H1 (cell line): ENCODE measurements at regions not wholly inside any gene's neighbourhood (a gene's known extent, or its start where the extent isn't known, plus 50 kb on each side); places are given as distances from the start of the nearest gene placed in this dataset.
"Not testable (repeated sequence)": the region's sequence is repeated elsewhere in the genome, so short reads cannot be mapped to it uniquely, and the experiment has no call there.

Experiments used
- CTCF ChIA-PET: fragments of 300-600 bp; sonication (Branson Sonifier 250); formaldehyde crosslinking; loops from one replicate; lab custom pipeline; 2021; ENCODE audit not compliant: partially characterized antibody; lab: Charles Lee
- POLR2A ChIA-PET: fragments of 300-600 bp; sonication (Branson Sonifier 250); formaldehyde crosslinking; loops from one replicate; lab custom pipeline; 2021; ENCODE audit warnings: inconsistent platforms; ENCODE audit not compliant: partially characterized antibody; lab: Charles Lee
- DNase-seq, 2 experiments: peaks; one replicate each; pipeline versions ENCODE4 v3.0.0 to v3.0.0-alpha.2; 2010 to 2022; ENCODE audit warnings: low spot score in 2 of 2, low read depth in 1 of 2, mixed read lengths in 1 of 2
- FAIRE-seq: peaks from 2 replicates; lab custom pipeline; 2011; peaks lifted over from hg19 to GRCh38; lab: Jason Lieb, UNC
- H2AFZ ChIP-seq: 2 replicates; pipeline ENCODE4 v1.8.1; 2012; ENCODE audit warnings: low read length, inconsistent platforms
- H2AK5ac ChIP-seq: 2 replicates; pipeline ENCODE4 v1.6.1; 2013; ENCODE audit warnings: low read depth, low read length
- H2BK120ac ChIP-seq: replicated peaks from 2 replicates; pipeline ENCODE3; 2013; ENCODE audit warnings: low read depth, low read length, inconsistent platforms
- H2BK12ac ChIP-seq: 2 replicates; pipeline ENCODE4 v1.6.1; 2013; ENCODE audit warnings: low read depth, low read length
- H2BK15ac ChIP-seq: 2 replicates; pipeline ENCODE4 v1.6.1; 2013; ENCODE audit warnings: low read length
- H2BK20ac ChIP-seq: 2 replicates; pipeline ENCODE4 v1.6.1; 2013; ENCODE audit warnings: low read length
- H2BK5ac ChIP-seq: 2 replicates; pipeline ENCODE4 v1.6.1; 2013; ENCODE audit warnings: low read depth, low read length
- H3K14ac ChIP-seq: 2 replicates; pipeline ENCODE4 v1.6.1; 2013; ENCODE audit warnings: inconsistent platforms; ENCODE audit not compliant: insufficient read length
- H3K18ac ChIP-seq: 2 replicates; pipeline ENCODE4 v1.6.1; 2013; ENCODE audit warnings: low read length; ENCODE audit errors: extremely low read depth
- H3K23ac ChIP-seq: 2 replicates; pipeline ENCODE4 v1.6.1; 2013; ENCODE audit warnings: inconsistent platforms; ENCODE audit not compliant: insufficient read length
- H3K23me2 ChIP-seq: 2 replicates; pipeline ENCODE4 v1.6.1; 2013; ENCODE audit warnings: low read depth, low read length
- H3K27ac ChIP-seq: 2 replicates; pipeline ENCODE4 v1.6.1; 2011; ENCODE audit warnings: low read depth, low read length, inconsistent platforms
- H3K27me3 ChIP-seq, 4 experiments: replicated peaks in 1 of 4; 1 replicate in 1 of 4; 2 replicates in 3 of 4; pipeline versions ENCODE4 v1.6.1 to v1.8.1; 2011 to 2013; ENCODE audit warnings: low read length in 3 of 4, mild to moderate bottlenecking in 3 of 4, inconsistent platforms in 2 of 4, mixed read lengths in 2 of 4, moderate library complexity in 1 of 4; ENCODE audit not compliant: control insufficient read depth in 3 of 4, insufficient read depth in 3 of 4; ENCODE audit errors: extremely low read depth in 1 of 4
- H3K36me3 ChIP-seq, 4 experiments: 2 replicates each; pipeline versions ENCODE4 v1.6.1 to v1.8.1; 2011 to 2013; ENCODE audit warnings: mild to moderate bottlenecking in 4 of 4, low read length in 3 of 4, moderate library complexity in 2 of 4, control low read depth in 1 of 4, inconsistent platforms in 1 of 4; ENCODE audit not compliant: insufficient read depth in 4 of 4, control insufficient read depth in 2 of 4
- H3K4ac ChIP-seq: replicated peaks from 2 replicates; pipeline ENCODE3; 2013; ENCODE audit warnings: low read length, low read depth, mixed read lengths, inconsistent platforms; ENCODE audit not compliant: insufficient read length
- H3K4me1 ChIP-seq, 4 experiments: replicated peaks in 1 of 4; 1 replicate in 1 of 4; 2 replicates in 3 of 4; pipeline versions ENCODE4 v1.6.1 to v1.8.1; 2011 to 2013; ENCODE audit warnings: low read length in 3 of 4, inconsistent platforms in 2 of 4, mixed read lengths in 1 of 4; ENCODE audit not compliant: insufficient read depth in 4 of 4, control insufficient read depth in 3 of 4
- H3K4me2 ChIP-seq, 2 experiments: 2 replicates each; pipeline versions ENCODE4 v1.6.1 to v1.8.1; 2011 to 2013; ENCODE audit warnings: low read depth in 2 of 2, low read length in 2 of 2, control low read depth in 1 of 2, inconsistent platforms in 1 of 2, mild to moderate bottlenecking in 1 of 2; ENCODE audit not compliant: insufficient read depth in 1 of 2
- H3K4me3 ChIP-seq, 4 experiments: fragments of 200-600, 300-600 bp in 1 of 4; sonication (generic), shearing (Covaris generic), sonication (Bioruptor Twin) in 1 of 4; 2 replicates each; pipeline versions ENCODE4 v1.5.1 to v1.8.1; 2011 to 2016; ENCODE audit warnings: low read length in 4 of 4, low read depth in 3 of 4, control low read depth in 2 of 4, inconsistent platforms in 2 of 4, mild to moderate bottlenecking in 2 of 4, mixed read lengths in 1 of 4, moderate library complexity in 1 of 4; ENCODE audit not compliant: insufficient read depth in 2 of 4; ENCODE audit errors: extremely low read depth in 1 of 4
- H3K56ac ChIP-seq: replicated peaks from 2 replicates; pipeline ENCODE3; 2013; ENCODE audit warnings: low read depth, mild to moderate bottlenecking, mixed read lengths, low read length, inconsistent platforms; ENCODE audit not compliant: insufficient read length
- H3K79me1 ChIP-seq: 2 replicates; pipeline ENCODE4 v1.6.1; 2013; ENCODE audit warnings: low read depth, low read length, control low read depth
- H3K79me2 ChIP-seq, 2 experiments: 2 replicates each; pipeline versions ENCODE4 v1.6.1 to v1.8.1; 2012 to 2013; ENCODE audit warnings: low read length in 2 of 2, mild to moderate bottlenecking in 2 of 2, inconsistent platforms in 1 of 2; ENCODE audit not compliant: insufficient read depth in 2 of 2, control insufficient read depth in 1 of 2
- H3K9ac ChIP-seq, 4 experiments: replicated peaks in 1 of 4; 1 replicate in 1 of 4; 2 replicates in 3 of 4; pipeline versions ENCODE4 v1.6.1 to v1.8.1; 2011 to 2013; ENCODE audit warnings: low read depth in 3 of 4, low read length in 3 of 4, control low read depth in 2 of 4, mild to moderate bottlenecking in 2 of 4, moderate library complexity in 2 of 4, inconsistent platforms in 1 of 4; ENCODE audit errors: extremely low read depth in 1 of 4
- H3K9me3 ChIP-seq, 2 experiments: 2 replicates each; pipeline versions ENCODE4 v1.6.1 to v1.8.1; 2012 to 2013; ENCODE audit warnings: mild to moderate bottlenecking in 2 of 2, moderate library complexity in 2 of 2, control low read depth in 1 of 2, inconsistent platforms in 1 of 2, low read depth in 1 of 2, low read length in 1 of 2, mixed read lengths in 1 of 2; ENCODE audit not compliant: insufficient read depth in 2 of 2
- H4K20me1 ChIP-seq, 2 experiments: replicated peaks in 1 of 2; 2 replicates each; pipeline versions ENCODE3 to v1.8.1; 2011 to 2013; ENCODE audit warnings: inconsistent platforms in 2 of 2, low read length in 2 of 2, mild to moderate bottlenecking in 1 of 2; ENCODE audit not compliant: insufficient read depth in 2 of 2, control insufficient read depth in 1 of 2
- H4K5ac ChIP-seq: 2 replicates; pipeline ENCODE4 v1.6.1; 2013; ENCODE audit warnings: low read length, low read depth, mixed read lengths, inconsistent platforms; ENCODE audit not compliant: insufficient read length
- H4K8ac ChIP-seq: 2 replicates; pipeline ENCODE4 v1.8.0; 2013; ENCODE audit warnings: mild to moderate bottlenecking, moderate library complexity, low read length, inconsistent platforms; ENCODE audit not compliant: insufficient read depth; ENCODE audit errors: extremely low read depth
- H4K91ac ChIP-seq: replicated peaks from 2 replicates; pipeline ENCODE3; 2013; ENCODE audit warnings: low read length, mixed read lengths, inconsistent platforms; ENCODE audit not compliant: insufficient read length
- WGBS, 2 experiments: shearing (Covaris generic) in 1 of 2; methylation state at CpG; one replicate each; pipeline versions ENCODE4 v1.1.6 to v1.1.7; 2013 to 2015; ENCODE audit warnings: low lambda C conversion rate in 2 of 2, mixed read lengths in 2 of 2, inconsistent platforms in 1 of 2, low coverage in 1 of 2, missing lambda C conversion rate in 1 of 2; ENCODE audit not compliant: insufficient replicate concordance in 2 of 2, insufficient coverage in 1 of 2, insufficient read length in 1 of 2; ENCODE audit errors: extremely low coverage in 1 of 2, missing lambda C conversion rate in 1 of 2; 5-methylcytosine and 5-hydroxymethylcytosine counted together

DNA sequence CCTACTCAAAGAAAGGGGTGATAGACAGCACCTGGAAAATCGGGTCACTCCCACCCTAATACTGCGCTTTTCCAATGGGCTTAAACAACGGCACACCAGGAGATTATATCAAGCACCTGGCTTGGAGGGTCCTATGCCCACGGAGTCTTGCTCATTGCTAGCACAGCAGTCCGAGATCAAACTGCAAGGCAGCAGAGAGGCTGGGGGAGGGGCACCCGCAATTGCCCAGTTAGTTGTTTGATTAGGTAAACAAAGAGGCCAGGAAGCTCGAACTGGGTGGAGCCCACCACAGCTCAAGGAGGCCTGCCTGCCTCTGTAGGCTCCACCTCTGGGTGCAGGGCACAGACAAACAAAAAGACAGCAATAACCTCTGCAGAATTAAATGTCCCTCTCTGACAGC, 224.5 kb upstream of the CCL2 start:
- H3K9ac ChIP-seq, H4K5ac ChIP-seq, H3K14ac ChIP-seq, H3K56ac ChIP-seq, H3K4me2 ChIP-seq, H3K4ac ChIP-seq, FAIRE-seq, H2BK120ac ChIP-seq, H3K79me1 ChIP-seq, H3K23me2 ChIP-seq, POLR2A ChIA-PET, H3K4me1 ChIP-seq, H3K27ac ChIP-seq, H4K91ac ChIP-seq, H3K9me3 ChIP-seq, H2AK5ac ChIP-seq, CTCF ChIA-PET, H3K36me3 ChIP-seq, H2BK5ac ChIP-seq, H2AFZ ChIP-seq, H2BK15ac ChIP-seq, H2BK20ac ChIP-seq, H4K8ac ChIP-seq, H3K4me3 ChIP-seq, H4K20me1 ChIP-seq, H3K18ac ChIP-seq, H3K79me2 ChIP-seq, H3K27me3 ChIP-seq, H3K23ac ChIP-seq, DNase-seq: not testable (repeated sequence)
- WGBS, 2 experiments, result 91% methylated on average over 6 of the region's 7 CpGs; no CpG with 5 or more reads in 1 of the 2 experiments
- peak overlapping the region; percentile 17; the same call in 1 of the 2 replicates for H2BK12ac ChIP-seq

DNA sequence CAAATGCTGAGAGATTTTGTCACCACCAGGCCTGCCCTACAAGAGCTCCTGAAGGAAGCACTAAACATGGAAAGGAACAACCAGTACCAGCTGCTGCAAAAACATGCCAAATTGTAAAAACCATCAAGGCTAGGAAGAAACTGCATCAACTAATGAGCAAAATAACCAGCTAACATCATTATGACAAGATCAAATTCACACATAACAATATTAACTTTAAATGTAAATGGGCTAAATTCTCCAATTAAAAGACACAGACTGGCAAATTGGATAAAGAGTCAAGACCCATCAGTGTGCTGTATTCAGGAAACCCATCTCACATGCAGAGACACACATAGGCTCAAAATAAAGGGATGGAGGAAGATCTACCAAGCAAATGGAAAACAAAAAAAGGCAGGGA, 222.8 kb upstream of the CCL2 start:
- POLR2A ChIA-PET, FAIRE-seq, H3K36me3 ChIP-seq, H3K4me2 ChIP-seq, H2BK120ac ChIP-seq, H3K27me3 ChIP-seq, H3K4me3 ChIP-seq, H3K23ac ChIP-seq, H2BK12ac ChIP-seq, H4K91ac ChIP-seq, H2AFZ ChIP-seq, H3K56ac ChIP-seq, H2AK5ac ChIP-seq, H2BK5ac ChIP-seq, H3K23me2 ChIP-seq, H4K8ac ChIP-seq, DNase-seq, H3K4ac ChIP-seq, H2BK20ac ChIP-seq, H3K27ac ChIP-seq, H3K9ac ChIP-seq, H3K4me1 ChIP-seq, H4K20me1 ChIP-seq, H3K9me3 ChIP-seq, H3K79me1 ChIP-seq, H3K18ac ChIP-seq, H4K5ac ChIP-seq, H3K14ac ChIP-seq, H2BK15ac ChIP-seq, H3K79me2 ChIP-seq, CTCF ChIA-PET: not testable (repeated sequence)
